ENCODE measurements at regions not wholly inside any gene's neighbourhood (a gene's known extent, or its start where the extent isn't known, plus 50 kb on each side); places are given as distances from the start of the nearest gene placed in this dataset.

DNA sequence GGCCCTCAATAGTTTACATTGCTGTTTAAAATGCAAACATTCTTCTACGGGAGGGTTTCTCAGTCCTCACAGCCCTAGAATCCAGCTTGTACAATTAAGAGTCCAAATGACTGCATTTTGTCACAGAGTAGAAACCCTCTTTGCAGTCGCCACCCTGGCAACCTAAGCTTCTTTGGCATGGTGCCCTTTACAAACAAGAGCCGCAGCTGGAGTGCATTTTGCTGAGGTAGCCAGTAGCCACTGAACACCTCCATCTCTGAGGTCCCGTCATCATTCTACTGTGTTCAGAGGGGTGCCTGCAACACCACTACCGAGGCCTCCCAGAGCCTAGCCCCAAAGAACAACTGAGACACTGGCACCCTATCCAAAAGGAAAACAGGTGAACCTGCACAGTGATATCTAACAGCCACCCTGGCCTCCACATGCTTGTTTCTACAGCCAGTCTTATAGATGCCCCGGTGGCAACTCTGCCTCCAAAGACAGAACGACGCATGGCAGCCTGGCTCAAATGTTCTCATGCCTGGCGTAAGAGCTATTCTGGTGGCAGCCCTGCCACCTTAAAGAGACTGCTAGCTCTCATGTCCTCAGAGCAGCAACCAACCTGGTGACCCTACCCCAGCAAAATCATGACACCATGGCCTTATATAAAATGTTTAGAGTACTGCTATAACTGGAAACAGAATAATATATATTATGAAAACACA is 801.9 kb downstream of the TECRL start:
- TF ChIP-seq, protein P1, sequence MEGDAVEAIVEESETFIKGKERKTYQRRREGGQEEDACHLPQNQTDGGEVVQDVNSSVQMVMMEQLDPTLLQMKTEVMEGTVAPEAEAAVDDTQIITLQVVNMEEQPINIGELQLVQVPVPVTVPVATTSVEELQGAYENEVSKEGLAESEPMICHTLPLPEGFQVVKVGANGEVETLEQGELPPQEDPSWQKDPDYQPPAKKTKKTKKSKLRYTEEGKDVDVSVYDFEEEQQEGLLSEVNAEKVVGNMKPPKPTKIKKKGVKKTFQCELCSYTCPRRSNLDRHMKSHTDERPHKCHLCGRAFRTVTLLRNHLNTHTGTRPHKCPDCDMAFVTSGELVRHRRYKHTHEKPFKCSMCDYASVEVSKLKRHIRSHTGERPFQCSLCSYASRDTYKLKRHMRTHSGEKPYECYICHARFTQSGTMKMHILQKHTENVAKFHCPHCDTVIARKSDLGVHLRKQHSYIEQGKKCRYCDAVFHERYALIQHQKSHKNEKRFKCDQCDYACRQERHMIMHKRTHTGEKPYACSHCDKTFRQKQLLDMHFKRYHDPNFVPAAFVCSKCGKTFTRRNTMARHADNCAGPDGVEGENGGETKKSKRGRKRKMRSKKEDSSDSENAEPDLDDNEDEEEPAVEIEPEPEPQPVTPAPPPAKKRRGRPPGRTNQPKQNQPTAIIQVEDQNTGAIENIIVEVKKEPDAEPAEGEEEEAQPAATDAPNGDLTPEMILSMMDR (IDR thresholded peaks at IDR 0.05): no peak
- TF ChIP-seq POLR2A (IDR thresholded peaks at IDR 0.05): no peak
- no peak for TF ChIP-seq POLR2AphosphoS5 (IDR thresholded peaks at IDR 0.05)
